ENCODE measurements at regions not wholly inside any gene's neighbourhood (a gene's known extent, or its start where the extent isn't known, plus 50 kb on each side); places are given as distances from the start of the nearest gene placed in this dataset.
"Not testable (repeated sequence)": the region's sequence is repeated elsewhere in the genome, so short reads cannot be mapped to it uniquely, and the experiment has no call there.

GRCh38 chrX:56928546-56928945 is 66.8 kb downstream of the SPIN3 start:
- BruUV-seq (replicated peaks) = no TSS peak
- no peaks in the 10 kb centered on the region for H3K9me3 ChIP-seq (replicated peaks; ENCODE audit: control insufficient read depth, insufficient read depth, low read depth, low read length)
- ChIA-PET CTCF (ENCODE audit: low intra/inter-chr PET ratio) (no interaction called here), POLR2A (interaction anchor here (0.6 kb wide), 1 partner anchor 36 kb away, joined by 3 read pairs; no protein-coding TSS in a partner anchor)
- no peak overlapping the region for H3K9ac ChIP-seq (ENCODE audit: insufficient read depth in 1 of 2, low read depth in 2 of 2, low read length in 2 of 2)
- H3K4me1 ChIP-seq (replicated peaks in 1 of 2; ENCODE audit: control insufficient read depth in 2 of 2, insufficient read depth in 2 of 2, low read length in 2 of 2) = no peaks in the 10 kb centered on the region
- no peak for FAIRE-seq
- intact Hi-C loops (cut with micrococcal nuclease) = no loop called here
- no peak overlapping the region for H3K27ac ChIP-seq (ENCODE audit: extremely low read depth, low read depth, low read length)
- H3K27me3 ChIP-seq (ENCODE audit: control insufficient read depth in 2 of 2, insufficient read depth in 2 of 2, low read length in 2 of 2) = no peaks in the 10 kb centered on the region
- TF ChIP-seq, protein P1, sequence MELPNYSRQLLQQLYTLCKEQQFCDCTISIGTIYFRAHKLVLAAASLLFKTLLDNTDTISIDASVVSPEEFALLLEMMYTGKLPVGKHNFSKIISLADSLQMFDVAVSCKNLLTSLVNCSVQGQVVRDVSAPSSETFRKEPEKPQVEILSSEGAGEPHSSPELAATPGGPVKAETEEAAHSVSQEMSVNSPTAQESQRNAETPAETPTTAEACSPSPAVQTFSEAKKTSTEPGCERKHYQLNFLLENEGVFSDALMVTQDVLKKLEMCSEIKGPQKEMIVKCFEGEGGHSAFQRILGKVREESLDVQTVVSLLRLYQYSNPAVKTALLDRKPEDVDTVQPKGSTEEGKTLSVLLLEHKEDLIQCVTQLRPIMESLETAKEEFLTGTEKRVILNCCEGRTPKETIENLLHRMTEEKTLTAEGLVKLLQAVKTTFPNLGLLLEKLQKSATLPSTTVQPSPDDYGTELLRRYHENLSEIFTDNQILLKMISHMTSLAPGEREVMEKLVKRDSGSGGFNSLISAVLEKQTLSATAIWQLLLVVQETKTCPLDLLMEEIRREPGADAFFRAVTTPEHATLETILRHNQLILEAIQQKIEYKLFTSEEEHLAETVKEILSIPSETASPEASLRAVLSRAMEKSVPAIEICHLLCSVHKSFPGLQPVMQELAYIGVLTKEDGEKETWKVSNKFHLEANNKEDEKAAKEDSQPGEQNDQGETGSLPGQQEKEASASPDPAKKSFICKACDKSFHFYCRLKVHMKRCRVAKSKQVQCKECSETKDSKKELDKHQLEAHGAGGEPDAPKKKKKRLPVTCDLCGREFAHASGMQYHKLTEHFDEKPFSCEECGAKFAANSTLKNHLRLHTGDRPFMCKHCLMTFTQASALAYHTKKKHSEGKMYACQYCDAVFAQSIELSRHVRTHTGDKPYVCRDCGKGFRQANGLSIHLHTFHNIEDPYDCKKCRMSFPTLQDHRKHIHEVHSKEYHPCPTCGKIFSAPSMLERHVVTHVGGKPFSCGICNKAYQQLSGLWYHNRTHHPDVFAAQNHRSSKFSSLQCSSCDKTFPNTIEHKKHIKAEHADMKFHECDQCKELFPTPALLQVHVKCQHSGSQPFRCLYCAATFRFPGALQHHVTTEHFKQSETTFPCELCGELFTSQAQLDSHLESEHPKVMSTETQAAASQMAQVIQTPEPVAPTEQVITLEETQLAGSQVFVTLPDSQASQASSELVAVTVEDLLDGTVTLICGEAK (IDR thresholded peaks at IDR 0.05) = no peak
- TF ChIP-seq, protein P1 (CRISPR knock-in tag; IDR thresholded peaks at IDR 0.05) = no peak
- TF ChIP-seq ATF2 (CRISPR knock-in tag; IDR thresholded peaks at IDR 0.05) = no peak
- H3K9me1 ChIP-seq (ENCODE audit: control insufficient read depth, insufficient read depth, low read length) = no peaks in the 10 kb centered on the region
- no peak overlapping the region for H3K4me2 ChIP-seq (ENCODE audit: insufficient read depth, low read length)
- WGBS (ENCODE audit: insufficient coverage, low coverage, missing lambda C conversion rate) = 0% methylated on average over 5 of the region's 5 CpGs
- no peak for ATAC-seq
- H2AFZ ChIP-seq (ENCODE audit: low read depth, low read length) = no peak overlapping the region
- in situ Hi-C loops (cut with MboI) = no loop called here
- H3K36me3 ChIP-seq (ENCODE audit: control insufficient read depth, insufficient read depth, low read length) = no peaks in the 10 kb centered on the region
- DNase-seq (ENCODE audit: extremely low read depth in 1 of 4, low spot score in 3 of 4) = no peak
- no peaks in the 10 kb centered on the region for H4K20me1 ChIP-seq (replicated peaks; ENCODE audit: control insufficient read depth, insufficient read depth, low read length)
- H3K4me3 ChIP-seq = no peak overlapping the region
- H3K79me2 ChIP-seq (ENCODE audit: control insufficient read depth, insufficient read depth, low read length) = no peaks in the 10 kb centered on the region

- H3K27ac ChIP-seq (ENCODE audit: extremely low read depth, low read depth, low read length); H3K36me3 ChIP-seq (ENCODE audit: control insufficient read depth, insufficient read depth, low read length); CTCF ChIA-PET (ENCODE audit: low intra/inter-chr PET ratio); H3K9me3 ChIP-seq (replicated peaks; ENCODE audit: control insufficient read depth, insufficient read depth, low read depth, low read length); H3K9me1 ChIP-seq (ENCODE audit: control insufficient read depth, insufficient read depth, low read length); FAIRE-seq; H4K20me1 ChIP-seq (replicated peaks; ENCODE audit: control insufficient read depth, insufficient read depth, low read length); H3K9ac ChIP-seq (ENCODE audit: insufficient read depth in 1 of 2, low read depth in 2 of 2, low read length in 2 of 2); POLR2A ChIA-PET; H3K4me1 ChIP-seq (replicated peaks in 1 of 2; ENCODE audit: control insufficient read depth in 2 of 2, insufficient read depth in 2 of 2, low read length in 2 of 2); DNase-seq (ENCODE audit: extremely low read depth in 1 of 4, low spot score in 3 of 4); intact Hi-C loops (cut with micrococcal nuclease); ATAC-seq; H2AFZ ChIP-seq (ENCODE audit: low read depth, low read length); H3K4me2 ChIP-seq (ENCODE audit: insufficient read depth, low read length); BruUV-seq (replicated peaks); H3K27me3 ChIP-seq (ENCODE audit: control insufficient read depth in 2 of 2, insufficient read depth in 2 of 2, low read length in 2 of 2); H3K79me2 ChIP-seq (ENCODE audit: control insufficient read depth, insufficient read depth, low read length); in situ Hi-C loops (cut with MboI); H3K4me3 ChIP-seq: not testable (repeated sequence)
- whole genome bisulfite sequencing (ENCODE audit: insufficient coverage, low coverage, missing lambda C conversion rate) = 0% methylated on average over 2 of the region's 5 CpGs
Observed at GRCh38 chrX:56920998-56921348, 74.4 kb downstream of the SPIN3 start.
